Ishikawa (cell line): ENCODE measurements at regions not wholly inside any gene's neighbourhood (a gene's known extent, or its start where the extent isn't known, plus 50 kb on each side); places are given as distances from the start of the nearest gene placed in this dataset.

ENCODE experiments used
- CEBPB ChIP-seq: IDR thresholded peaks from 2 replicates; pipeline ENCODE4 v1.6.1; 2012
- CREB1 ChIP-seq: IDR thresholded peaks from 2 replicates; pipeline ENCODE4 v1.6.1; 2012; ENCODE audit warnings: low read depth
- EGR1 ChIP-seq: IDR thresholded peaks from 2 replicates; pipeline ENCODE4 v1.6.1; 2012
- EP300 ChIP-seq: IDR thresholded peaks from 2 replicates; pipeline ENCODE4 v1.6.1; 2012; ENCODE audit warnings: borderline replicate concordance
- FOXM1 ChIP-seq: IDR thresholded peaks from 2 replicates; pipeline ENCODE4 v1.6.1; 2012; ENCODE audit warnings: low read depth, borderline replicate concordance
- NFIC ChIP-seq: IDR thresholded peaks from 2 replicates; pipeline ENCODE4 v1.6.1; 2012
- RAD21 ChIP-seq: IDR thresholded peaks from 2 replicates; pipeline ENCODE4 v1.6.1; 2012; ENCODE audit warnings: low read depth
- TAF1 ChIP-seq: IDR thresholded peaks from 2 replicates; pipeline ENCODE4 v1.6.1; 2012; ENCODE audit warnings: low read depth, mild to moderate bottlenecking
- TCF12 ChIP-seq: IDR thresholded peaks from 2 replicates; pipeline ENCODE4 v1.6.1; 2012; ENCODE audit warnings: low read depth
- TEAD4 ChIP-seq: IDR thresholded peaks from 2 replicates; pipeline ENCODE4 v1.6.1; 2012
- YY1 ChIP-seq: IDR thresholded peaks from 2 replicates; pipeline ENCODE4 v1.6.1; 2012; ENCODE audit warnings: low read depth
- ZBTB7A ChIP-seq: IDR thresholded peaks from 2 replicates; pipeline ENCODE4 v1.6.1; 2012; ENCODE audit warnings: low read depth
- TF ChIP-seq, protein P1 (sequence below): IDR thresholded peaks from 2 replicates; pipeline ENCODE4 v1.6.1; 2012
- TF ChIP-seq, protein P2 (sequence below): IDR thresholded peaks from 2 replicates; pipeline ENCODE4 v1.6.1; 2012; ENCODE audit warnings: low read depth, mild to moderate bottlenecking
- TF ChIP-seq, protein P3 (sequence below): IDR thresholded peaks from 2 replicates; pipeline ENCODE4 v1.6.1; 2012

DNA sequence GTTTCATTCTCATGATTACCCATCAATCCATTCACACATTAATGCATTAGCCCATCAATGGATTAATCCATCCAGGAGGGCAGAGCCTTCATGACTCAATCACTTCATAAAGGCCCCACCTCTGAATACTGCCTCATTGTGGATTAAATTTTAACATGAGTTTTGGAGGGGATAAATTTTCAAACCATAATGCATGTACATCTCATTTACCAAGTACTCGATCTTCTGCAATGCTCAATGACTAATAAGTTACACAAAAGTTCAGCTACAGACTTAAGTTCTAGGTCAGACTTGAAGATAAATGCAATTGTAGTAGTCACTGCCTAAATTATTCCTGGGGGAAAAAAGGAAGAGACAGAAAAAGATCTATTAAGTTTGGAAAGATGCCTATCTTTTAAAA is 120.0 kb upstream of the OSR1 start:
- TF ChIP-seq, protein P1, sequence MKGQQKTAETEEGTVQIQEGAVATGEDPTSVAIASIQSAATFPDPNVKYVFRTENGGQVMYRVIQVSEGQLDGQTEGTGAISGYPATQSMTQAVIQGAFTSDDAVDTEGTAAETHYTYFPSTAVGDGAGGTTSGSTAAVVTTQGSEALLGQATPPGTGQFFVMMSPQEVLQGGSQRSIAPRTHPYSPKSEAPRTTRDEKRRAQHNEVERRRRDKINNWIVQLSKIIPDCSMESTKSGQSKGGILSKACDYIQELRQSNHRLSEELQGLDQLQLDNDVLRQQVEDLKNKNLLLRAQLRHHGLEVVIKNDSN = no peak
- no peak for TF ChIP-seq CREB1
- TF ChIP-seq EP300 = no peak
- TF ChIP-seq ZBTB7A = no peak
- TF ChIP-seq EGR1 = no peak
- TF ChIP-seq TCF12 = no peak
- TF ChIP-seq NFIC = no peak
- no peak for TF ChIP-seq YY1
- no peak for TF ChIP-seq TEAD4

DNA sequence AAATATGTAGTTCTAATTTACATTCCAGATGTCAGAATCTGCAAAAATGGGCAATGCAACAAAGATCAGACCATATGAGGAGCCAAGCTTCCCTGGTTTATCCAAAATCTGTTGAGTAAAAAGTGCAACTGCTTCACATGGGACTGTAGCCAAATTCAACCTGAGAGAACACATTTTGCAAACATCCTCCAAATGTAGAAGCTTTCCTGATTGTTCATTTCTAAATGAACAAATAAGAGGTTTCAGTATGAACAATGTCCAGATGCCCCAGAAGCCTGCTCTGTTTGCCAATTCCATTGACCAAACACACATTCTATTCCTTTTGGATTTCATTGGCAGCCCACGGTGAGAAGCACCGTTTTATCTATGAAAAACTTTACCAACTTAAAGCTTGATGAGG is 117.9 kb upstream of the OSR1 start:
- TF ChIP-seq FOXM1 (no peak), RAD21 (no peak), TCF12 (no peak), ZBTB7A (no peak), CREB1 (no peak), NFIC (no peak), TAF1 (no peak), YY1 (no peak), CEBPB (no peak), EGR1 (no peak), EP300 (no peak), TEAD4 (no peak)
- TF ChIP-seq, protein P2, sequence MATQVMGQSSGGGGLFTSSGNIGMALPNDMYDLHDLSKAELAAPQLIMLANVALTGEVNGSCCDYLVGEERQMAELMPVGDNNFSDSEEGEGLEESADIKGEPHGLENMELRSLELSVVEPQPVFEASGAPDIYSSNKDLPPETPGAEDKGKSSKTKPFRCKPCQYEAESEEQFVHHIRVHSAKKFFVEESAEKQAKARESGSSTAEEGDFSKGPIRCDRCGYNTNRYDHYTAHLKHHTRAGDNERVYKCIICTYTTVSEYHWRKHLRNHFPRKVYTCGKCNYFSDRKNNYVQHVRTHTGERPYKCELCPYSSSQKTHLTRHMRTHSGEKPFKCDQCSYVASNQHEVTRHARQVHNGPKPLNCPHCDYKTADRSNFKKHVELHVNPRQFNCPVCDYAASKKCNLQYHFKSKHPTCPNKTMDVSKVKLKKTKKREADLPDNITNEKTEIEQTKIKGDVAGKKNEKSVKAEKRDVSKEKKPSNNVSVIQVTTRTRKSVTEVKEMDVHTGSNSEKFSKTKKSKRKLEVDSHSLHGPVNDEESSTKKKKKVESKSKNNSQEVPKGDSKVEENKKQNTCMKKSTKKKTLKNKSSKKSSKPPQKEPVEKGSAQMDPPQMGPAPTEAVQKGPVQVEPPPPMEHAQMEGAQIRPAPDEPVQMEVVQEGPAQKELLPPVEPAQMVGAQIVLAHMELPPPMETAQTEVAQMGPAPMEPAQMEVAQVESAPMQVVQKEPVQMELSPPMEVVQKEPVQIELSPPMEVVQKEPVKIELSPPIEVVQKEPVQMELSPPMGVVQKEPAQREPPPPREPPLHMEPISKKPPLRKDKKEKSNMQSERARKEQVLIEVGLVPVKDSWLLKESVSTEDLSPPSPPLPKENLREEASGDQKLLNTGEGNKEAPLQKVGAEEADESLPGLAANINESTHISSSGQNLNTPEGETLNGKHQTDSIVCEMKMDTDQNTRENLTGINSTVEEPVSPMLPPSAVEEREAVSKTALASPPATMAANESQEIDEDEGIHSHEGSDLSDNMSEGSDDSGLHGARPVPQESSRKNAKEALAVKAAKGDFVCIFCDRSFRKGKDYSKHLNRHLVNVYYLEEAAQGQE = no peak
- TF ChIP-seq, protein P1 = no peak
- TF ChIP-seq, protein P3, sequence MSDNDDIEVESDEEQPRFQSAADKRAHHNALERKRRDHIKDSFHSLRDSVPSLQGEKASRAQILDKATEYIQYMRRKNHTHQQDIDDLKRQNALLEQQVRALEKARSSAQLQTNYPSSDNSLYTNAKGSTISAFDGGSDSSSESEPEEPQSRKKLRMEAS = no peak

DNA sequence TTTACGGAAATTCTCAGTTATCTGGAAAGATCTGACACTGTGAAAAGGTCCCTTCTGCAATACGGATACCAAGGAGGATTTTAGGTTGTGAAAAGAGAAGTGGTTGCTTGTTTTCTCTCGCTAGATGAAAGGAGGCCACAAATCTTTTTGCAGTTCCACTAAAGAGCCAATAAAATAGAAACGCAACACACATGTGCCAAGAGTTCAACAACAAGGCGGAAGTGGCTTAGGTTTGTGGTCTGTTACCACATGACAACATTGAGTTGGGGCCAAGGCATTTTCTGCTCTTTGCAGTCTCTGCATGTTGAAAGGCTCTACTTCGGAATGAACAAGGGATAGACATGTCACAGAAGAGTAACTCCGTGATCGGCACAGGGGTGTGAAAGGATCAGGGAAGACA is 115.7 kb upstream of the OSR1 start:
- no peak for TF ChIP-seq CEBPB
- TF ChIP-seq TAF1 = no peak
- no peak for TF ChIP-seq ZBTB7A
- TF ChIP-seq, protein P1 = no peak
- TF ChIP-seq, protein P3 = no peak
- TF ChIP-seq EGR1 = no peak
- no peak for TF ChIP-seq NFIC
- TF ChIP-seq EP300 = no peak
- TF ChIP-seq YY1 = no peak
- no peak for TF ChIP-seq FOXM1
- no peak for TF ChIP-seq RAD21
- no peak for TF ChIP-seq CREB1
- TF ChIP-seq, protein P2 = no peak
- no peak for TF ChIP-seq TEAD4
- no peak for TF ChIP-seq TCF12

DNA sequence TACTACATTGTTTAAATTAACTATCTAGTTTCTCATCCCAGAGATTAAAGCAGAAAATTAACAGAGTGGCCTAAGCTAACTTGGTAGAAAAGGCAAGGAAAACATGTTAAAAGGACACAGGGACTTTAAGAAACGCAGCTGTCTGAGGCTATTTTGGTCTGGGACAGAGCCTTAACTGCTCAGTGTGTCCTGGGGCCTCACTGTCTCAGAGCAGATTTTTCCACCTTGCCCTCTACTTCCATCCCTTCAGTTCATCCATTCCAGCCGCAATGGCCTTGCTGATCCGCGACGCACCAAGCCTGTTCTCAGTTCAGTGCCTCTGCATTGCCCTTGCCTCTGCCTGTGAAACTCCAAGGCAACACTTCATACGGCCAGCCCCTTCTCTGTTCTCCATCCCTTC is 114.9 kb upstream of the OSR1 start:
- TF ChIP-seq TAF1 (no peak), TEAD4 (no peak), TCF12 (no peak), NFIC (no peak), EGR1 (no peak), RAD21 (no peak), YY1 (no peak), CEBPB (no peak), CREB1 (no peak)
- TF ChIP-seq, protein P1 = no peak

DNA sequence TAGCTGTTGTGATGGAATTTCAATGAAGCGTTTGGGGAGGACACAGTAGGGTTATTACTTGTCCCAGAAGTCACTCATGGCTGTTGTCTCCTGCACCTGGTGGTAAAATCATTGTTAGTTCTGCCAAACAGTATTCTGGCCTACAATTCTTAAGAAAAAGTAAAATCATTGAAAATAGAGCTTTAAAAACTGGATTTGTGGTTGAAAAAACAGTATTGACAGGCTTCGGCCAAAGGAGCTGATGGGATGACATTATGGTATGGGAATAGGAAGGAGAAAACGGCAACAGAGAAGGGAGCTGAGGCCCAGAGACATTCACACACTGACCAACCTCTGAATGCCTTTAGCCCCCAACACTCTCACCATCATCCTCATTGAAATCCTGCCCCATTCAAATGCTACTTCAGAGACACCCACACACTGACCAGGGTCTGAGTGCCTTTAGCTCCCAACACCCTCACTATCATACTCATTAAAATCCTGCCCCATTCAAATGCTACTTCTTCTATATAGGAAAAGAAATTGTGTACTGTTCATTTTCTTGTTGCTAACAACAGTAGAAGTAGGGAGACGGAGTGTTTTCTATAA is 114.1 kb upstream of the OSR1 start:
- TF ChIP-seq TCF12 (no peak), YY1 (no peak), ZBTB7A (no peak), CREB1 (no peak), CEBPB (no peak), FOXM1 (no peak), RAD21 (no peak), EGR1 (no peak), NFIC (no peak)
- TF ChIP-seq, protein P2 = no peak
- TF ChIP-seq, protein P3 = no peak
